ENCODE measurements at regions not wholly inside any gene's neighbourhood (a gene's known extent, or its start where the extent isn't known, plus 50 kb on each side); places are given as distances from the start of the nearest gene placed in this dataset.

DNA sequence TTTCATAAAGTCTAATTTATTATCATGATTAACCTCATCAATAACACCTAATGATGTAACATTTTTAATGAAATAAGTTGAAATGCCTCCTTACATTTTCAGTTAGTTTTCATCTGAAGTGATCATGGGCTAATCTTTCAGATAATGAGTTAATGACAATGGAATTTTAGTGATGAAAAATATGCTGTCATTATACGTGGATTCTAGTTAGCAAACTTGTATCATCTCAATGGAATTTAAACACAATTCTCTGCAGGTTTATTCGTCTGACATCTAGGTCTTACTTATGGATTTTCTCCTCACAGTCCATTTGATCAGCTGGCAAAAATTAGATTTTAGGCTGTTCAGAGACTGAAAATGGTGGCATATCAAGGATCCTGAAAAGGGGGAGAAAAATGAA lies 885.0 kb downstream of the SLC4A3 start:
- DNase-seq, result no peak

DNA sequence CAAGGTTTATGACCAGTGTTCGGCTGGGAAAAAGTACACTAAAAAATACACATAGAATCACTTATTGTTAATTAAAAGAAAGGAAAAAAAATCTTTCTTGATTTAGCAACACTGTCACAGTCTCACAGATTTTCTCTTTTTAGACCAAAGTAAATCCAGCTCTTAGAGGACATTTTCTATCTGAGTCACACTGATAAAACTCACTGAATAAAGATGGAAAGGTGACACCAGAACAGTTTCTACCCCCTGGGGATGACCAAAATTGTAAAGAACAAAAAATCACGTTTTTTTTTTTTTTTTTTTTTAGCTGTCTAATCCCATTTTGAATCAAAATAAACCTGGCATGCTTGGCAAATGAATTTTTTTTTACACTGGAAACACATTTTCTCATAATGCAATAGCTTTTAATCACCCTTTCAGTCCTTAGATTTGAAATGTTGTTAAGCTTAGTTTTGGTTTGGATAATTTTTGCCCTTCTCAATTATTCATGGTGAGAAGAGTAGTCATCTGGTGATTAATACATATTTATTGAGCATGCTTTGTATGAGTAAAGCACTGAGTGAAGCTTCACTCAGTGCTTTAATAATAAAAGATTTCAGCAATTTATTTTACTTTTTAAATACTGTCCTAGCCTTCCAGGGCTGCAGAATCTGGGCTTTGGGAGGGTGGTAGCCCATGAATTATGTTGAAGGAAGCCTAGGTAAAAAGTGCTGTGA lies 886.3 kb downstream of the SLC4A3 start:
- DNase-seq, result no peak

DNA sequence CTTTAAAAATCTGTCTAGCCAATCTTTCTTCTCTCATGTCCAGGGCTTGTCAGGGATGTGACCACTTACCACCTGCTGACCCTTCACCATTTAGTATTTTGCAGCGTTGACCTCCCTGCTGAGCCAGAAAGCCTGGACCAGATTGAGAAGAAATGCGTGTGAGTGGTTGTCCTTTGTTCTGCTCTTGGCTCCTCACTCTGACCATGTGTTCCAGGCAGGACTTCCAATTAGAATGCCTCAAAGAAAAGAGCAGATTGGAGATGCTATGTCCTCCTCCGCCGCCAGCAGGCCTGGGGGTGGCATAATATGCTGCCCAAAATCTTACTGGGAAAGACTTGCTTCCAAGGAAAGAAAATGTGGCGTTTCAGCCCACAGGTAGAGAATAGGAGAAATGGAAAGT lies 894.1 kb downstream of the SLC4A3 start:
- peak; percentile 32 for DNase-seq

DNA sequence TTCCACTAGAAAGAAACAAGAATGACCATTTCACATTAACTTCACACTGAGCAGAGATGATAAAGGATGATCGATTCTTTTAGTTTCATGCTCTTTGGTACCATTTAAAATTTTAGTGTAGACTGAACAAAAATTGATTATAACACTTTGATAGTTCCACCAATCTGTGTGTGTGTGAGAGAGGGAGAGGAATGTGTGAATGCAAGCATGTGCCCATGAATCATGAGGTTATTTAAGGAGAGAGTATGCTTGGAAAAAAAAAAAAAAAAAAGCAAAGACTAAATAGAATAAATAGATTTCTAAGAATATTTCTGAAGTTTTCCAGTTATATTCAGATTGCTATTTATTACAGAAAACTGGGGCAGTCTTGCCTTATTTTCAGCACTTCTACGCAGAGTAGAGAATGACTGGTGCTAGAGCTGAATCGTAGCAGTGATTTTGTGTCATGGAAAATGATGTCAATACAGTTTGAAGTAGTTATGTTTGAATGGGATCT lies 900.8 kb downstream of the SLC4A3 start:
- DNase-seq, result no peak

GRCh38 chr2:220531216-220531615 lies 903.8 kb downstream of the SLC4A3 start:
- no peak for DNase-seq

- DNase-seq, result no peak
Measured at GRCh38 chr2:220533485-220533884, 906.1 kb downstream of the SLC4A3 start.

DNA sequence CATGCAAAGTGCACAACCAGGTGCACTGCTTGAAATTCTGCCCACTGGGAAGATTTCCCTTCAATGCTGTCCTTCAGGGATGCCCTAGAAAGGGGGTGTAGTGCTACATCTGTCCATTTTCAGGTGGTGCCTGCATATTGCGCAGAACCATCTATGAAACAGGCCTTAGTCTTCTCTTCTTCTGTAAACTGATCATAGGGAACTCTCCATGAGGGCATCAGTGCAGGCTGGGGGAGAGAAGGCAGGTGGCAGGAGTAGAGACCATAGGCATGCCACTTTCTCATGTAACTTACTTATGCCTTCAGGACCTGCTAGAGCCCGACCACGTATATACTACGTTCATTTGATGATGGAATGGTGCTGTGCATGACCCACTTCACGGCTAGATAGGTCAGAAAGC lies 912.1 kb downstream of the SLC4A3 start:
- no peak for DNase-seq

GRCh38 chr2:220544049-220544448 lies 916.6 kb downstream of the SLC4A3 start:
- no peak for DNase-seq

- DNase-seq, result no peak
Measured at GRCh38 chr2:220550995-220551700, 923.7 kb downstream of the SLC4A3 start.

- no peak for DNase-seq
Measured at GRCh38 chr2:220552790-220553535, 925.5 kb downstream of the SLC4A3 start.

DNA sequence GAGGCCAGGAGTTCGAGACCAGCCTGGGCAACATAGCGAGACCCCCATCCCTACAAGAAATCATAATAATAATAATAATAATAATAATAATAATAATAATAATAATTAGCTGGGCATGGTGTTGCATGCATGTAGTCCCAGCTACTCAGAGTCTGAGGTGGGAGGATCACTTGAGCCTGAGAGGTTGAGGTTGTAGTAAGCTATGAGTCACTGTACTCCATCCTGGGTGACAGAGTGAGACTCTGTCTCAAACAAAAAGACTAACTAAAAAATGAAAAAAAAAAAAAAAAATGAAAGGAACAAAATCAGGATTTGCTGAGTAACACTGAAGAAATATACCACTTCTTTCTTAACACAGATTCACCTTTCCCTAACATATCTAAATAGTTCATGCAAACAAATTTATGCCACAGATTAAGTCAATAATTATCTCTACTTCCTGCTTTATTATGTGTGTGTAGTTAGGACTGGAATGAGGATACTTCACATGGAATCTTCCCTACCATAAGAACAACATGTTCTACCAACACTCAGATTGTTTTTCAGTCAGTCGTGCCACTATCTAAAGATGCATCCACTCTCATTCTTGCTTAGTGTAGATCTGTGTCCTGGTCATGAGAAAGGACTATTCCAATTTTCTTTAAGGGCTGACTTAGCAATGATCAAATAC lies 928.7 kb downstream of the SLC4A3 start:
- no peak for DNase-seq

DNA sequence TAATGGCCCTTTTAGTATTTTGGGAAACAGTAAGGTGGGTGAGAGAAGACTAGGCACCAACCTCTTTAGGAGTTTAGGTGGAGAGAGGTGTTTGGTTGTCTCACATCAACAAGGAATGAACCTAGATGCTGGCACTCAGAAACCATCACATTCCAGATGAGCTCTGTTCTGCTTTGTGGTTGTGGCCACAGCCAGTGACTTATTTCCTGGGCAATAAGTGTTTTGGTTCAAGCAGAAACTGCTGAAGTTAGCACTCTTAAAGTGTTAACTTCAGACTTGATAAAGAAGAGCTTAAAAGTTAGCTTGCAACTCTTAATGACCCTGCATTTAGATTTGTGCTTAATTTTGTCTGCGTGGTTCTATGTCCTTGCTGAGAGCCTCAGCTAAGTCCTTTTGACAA lies 929.2 kb downstream of the SLC4A3 start:
- DNase-seq, result no peak

DNA sequence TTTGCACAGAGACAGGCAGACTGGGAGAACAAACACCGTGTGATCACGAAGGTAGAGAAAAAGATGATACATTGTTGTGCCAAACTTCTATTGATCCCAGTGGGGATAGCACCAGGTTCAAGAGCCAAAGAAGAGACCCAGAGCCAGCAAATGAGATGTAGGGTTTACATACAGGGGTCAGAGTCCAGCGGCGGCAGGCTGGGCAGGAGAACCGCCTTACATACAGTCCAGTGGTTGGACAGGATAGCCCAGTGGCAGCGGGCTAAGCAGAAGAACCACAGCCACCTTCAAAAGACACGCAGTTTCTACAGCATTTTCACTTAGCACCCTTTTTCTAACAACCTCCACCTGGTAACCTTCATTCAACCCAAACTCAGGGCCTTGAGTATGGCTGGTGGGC lies 932.8 kb downstream of the SLC4A3 start:
- no peak for DNase-seq

DNA sequence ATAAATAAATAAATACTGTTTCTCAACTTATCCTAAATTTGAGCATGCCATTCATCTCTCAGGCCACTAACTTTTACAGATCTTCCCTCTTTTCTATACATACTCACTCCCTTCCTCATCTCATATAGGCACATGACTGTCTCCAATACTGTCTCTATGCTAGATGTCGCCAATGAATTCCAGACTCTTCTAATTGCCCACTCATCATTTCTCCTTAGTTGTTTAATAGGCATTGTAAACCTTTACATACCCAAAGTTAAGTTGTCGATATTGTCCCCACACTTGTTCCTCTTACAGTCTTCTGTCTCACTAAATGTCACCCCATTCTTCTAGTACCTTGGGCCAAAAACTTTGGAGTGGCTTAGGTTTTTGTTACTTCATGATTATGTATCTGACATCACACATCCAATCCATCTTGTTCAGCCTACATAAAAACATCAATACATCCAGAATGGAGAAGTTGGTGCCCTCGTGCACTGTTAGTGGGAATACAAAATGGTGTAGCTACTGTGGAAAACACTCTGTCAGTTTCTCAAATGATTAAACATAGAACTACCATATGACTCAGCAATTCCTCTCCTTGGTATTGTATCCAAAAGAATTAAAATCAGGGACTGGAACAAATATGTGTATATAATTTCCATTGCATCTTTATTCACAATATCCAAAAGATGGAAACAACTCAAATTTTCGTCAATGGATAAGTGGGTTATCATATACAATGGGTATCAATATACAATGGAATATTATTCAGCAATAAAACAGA lies 935.1 kb downstream of the SLC4A3 start:
- no peak for DNase-seq

GRCh38 chr2:220568296-220568695 lies 940.9 kb downstream of the SLC4A3 start:
- DNase-seq, result no peak

DNA sequence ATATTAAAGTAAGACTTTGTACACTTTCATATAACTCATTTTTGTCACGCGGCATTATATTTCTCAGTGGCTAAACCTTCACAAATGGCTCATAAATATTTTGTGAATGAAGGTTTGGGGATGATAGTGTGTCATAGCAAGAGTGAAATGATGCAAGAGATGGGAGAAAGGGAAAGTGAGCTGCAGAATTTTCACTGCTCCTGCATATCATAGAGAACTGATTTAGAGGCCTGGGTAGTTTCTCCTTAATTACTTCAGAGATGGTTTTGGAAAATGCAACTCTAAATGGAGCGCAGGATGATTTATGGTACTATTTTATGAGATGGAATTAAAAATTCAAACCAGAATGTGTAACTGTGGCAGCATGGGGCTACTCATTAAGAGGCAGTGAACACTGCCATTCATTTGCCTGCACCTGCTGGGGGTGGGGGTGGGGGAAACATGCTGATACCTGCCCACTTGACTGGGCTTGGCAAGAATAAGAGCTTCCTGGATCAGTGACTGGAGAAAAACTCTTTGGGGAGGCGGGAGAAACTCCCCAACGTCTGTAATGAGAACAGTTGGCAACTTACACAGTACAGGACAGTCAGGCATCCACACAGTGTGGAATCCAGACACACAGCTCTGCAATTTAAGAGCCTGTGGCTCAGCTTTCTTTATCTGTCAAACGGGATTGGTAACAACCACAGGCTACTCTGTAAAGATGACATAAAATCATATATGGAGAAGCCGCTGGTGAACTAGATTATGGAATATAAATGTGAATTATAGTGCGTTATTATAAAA lies 941.9 kb downstream of the SLC4A3 start:
- DNase-seq, result no peak

DNA sequence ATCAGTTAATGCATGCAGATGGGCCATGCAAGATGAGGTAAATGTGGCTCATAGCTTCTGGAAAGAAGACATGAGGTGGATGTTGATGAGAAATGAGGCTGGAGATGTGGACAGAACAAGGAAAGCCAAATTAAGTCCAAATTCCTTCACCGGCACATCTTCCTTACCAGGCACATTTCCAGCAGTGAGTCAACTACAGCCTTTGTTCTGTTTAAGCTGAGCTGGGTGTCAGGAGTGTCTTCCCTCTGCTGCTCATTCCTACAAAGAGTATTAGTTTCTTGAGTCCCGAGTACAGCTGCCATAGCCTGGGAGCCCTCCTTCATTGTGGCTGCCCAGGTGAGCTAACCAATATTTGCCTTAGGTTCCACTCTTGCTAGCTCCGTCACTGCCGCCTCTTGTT lies 945.0 kb downstream of the SLC4A3 start:
- no peak for DNase-seq

- no peak for DNase-seq
Measured at GRCh38 chr2:220574038-220574437, 946.6 kb downstream of the SLC4A3 start.

GRCh38 chr2:220575963-220576362 lies 948.5 kb downstream of the SLC4A3 start:
- no peak for DNase-seq

DNA sequence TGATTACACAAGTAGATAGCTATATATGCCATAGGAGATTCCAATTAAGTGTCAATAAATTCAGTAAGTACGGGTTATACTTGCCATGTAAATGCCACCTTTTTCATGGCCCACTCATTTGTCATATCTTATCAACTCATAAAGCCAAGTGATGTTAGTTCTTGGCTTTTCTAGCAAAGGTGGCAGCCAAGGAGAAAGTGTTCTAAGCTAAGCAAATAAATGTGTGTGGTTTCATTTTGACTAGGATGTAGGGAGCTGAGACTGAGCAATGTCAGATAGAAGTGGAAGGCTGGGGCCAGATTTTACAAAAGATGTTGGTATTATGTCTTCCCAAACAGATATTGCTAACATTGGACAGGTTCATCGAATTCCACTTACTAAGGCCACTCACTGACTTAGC lies 952.0 kb downstream of the SLC4A3 start:
- no peak for DNase-seq

GRCh38 chr2:220580113-220580512 lies 952.7 kb downstream of the SLC4A3 start:
- no peak for DNase-seq

DNA sequence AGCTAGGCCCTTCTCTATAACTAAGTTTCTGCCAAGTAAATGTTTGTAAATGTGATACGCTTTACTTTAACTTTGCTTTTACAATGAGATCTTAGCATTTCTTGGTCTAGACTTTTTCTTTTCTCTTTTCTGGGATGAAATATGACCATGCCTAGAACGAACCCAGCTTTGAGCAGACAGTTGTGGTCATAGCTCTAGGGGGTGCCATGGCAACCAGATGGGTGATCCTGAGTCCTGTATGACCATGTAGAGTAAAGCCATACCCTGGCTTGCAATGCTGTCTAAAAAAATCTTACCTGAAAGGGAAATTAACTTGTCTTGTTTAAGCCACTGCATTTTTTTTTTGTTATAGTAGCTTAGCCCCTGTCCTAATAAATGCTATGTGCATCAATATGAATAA lies 956.3 kb downstream of the SLC4A3 start:
- DNase-seq, result no peak
